ENCODE measurements at regions not wholly inside any gene's neighbourhood (a gene's known extent, or its start where the extent isn't known, plus 50 kb on each side); places are given as distances from the start of the nearest gene placed in this dataset.
"Not testable (repeated sequence)": the region's sequence is repeated elsewhere in the genome, so short reads cannot be mapped to it uniquely, and the experiment has no call there.

DNA sequence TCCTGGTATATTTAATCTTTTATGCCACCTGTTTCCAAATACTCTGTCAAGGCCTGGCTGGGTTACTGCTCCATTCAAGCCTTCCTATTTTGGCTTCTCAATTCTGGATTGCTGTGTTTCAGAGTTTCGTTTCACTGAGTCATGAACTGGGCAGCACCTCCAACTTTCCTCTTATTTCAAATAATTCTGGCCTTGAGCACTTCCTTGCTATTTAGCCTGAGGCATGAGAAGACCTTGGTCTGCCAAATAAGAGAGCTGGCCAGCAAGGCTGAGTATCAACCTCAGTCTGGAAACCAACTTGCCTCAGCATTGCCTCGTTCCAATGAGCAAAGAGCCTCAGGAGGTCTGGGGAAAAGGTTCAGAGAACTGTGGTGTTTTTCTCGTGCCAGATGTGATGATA, 66.6 kb downstream of the TNFAIP3 start:
- DNase-seq (ENCODE audit: low spot score) = no peak

DNA sequence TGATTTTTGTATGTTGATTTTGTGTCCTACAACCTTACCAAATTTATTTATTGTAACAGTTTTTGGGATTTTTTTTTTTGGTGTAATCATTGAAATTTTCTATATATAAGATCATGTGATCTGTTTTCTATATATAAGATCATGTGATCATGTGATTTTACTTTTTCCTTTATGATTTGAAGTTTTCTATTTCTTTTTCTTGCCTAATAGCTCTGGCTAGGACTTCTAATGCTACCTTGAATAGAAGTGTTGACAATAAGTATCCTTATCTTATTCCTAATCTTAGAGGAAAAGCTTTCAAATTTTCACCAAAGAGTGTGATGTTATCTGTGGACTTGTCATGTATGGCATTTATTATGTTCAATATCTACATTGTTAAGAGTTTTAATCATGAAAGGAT, 69.7 kb downstream of the TNFAIP3 start:
- DNase-seq (ENCODE audit: low spot score) = no peak

GRCh38 chr6:137937834-137938233, 70.8 kb downstream of the TNFAIP3 start:
- no peak for DNase-seq (ENCODE audit: low spot score)

- DNase-seq (ENCODE audit: low spot score) = no peak
These were observed 71.8 kb downstream of the TNFAIP3 start for GRCh38 chr6:137938770-137939379.

DNA sequence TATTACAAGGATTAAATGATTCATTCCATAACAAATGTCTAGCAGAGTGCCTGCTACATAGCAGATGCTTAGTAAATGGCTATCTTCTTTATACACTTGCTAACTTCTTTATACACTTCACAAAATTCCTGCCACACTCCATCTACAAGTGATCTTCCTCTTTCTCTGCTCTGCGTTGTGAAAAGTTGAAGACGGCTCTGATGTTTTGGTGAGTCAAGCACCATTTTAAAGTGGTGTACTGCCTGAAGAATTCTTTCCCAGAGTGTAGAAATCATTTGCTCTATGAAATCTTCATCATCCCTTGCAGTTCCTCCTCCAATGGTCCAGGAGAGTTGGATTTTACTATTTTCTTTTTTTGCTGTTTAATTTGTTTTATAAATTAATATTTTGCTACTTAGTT, 74.9 kb downstream of the TNFAIP3 start:
- no peak for DNase-seq (ENCODE audit: low spot score)

DNA sequence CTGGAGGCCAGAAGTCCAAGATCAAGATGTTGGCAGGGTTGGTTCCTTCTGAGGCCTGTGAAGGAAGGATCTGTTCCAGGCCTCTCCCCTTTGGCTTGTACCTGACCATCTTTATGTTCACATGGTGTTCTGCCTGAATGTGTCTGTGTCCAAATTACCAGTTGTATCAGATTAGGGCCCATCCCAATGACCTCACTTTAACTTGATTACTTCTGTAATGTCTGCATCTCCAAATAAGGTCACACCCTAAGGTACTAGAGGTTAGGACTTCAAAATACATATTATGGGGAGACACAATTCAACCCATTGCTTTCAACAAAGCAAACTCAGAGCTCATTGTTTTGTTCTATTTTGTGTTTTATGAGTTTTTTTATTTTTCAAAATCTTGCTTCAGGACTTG, 75.7 kb downstream of the TNFAIP3 start:
- no peak for DNase-seq (ENCODE audit: low spot score)

GRCh38 chr6:137944381-137944780, 77.3 kb downstream of the TNFAIP3 start:
- not testable (repeated sequence) for DNase-seq (ENCODE audit: low spot score)

GRCh38 chr6:137944793-137945498, 77.9 kb downstream of the TNFAIP3 start:
- no peak for DNase-seq (ENCODE audit: low spot score)

DNA sequence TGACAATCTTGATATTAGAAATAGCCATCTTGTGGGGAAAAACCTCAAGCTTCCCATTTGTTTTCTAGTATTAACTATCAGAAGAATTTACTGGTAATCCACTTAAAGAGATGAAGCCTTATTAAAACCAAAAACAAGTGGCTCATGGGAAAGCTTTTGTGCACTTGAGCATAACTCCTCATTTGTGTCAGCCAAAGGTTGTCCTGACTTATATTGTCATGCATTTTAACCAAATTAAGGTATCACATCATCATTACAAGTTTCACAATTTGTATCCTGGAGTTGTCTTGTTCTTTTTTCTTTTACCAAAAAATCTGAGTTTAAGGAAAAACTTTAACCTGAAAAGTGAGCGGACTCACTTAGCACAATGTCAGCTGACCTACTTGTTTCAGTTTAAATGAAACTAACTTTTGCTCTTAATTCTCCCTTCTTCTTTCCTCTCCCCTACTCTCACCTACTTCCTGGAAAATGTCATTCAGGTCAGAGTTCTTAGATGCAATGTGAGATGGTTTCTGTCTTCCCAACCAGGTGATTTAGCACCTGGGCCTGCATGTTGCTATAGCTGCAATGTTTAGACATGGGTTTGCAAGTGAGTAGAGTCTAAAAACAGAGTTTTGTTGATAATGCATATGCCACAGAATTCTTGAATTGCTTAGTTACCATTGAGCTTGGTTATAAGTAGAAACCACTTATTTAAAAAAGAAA, 82.8 kb downstream of the TNFAIP3 start:
- no peak for DNase-seq (ENCODE audit: low spot score)

GRCh38 chr6:137950581-137950980, 83.5 kb downstream of the TNFAIP3 start:
- DNase-seq (ENCODE audit: low spot score) = no peak

GRCh38 chr6:137951064-137951597, 84.1 kb downstream of the TNFAIP3 start:
- no peak for DNase-seq (ENCODE audit: low spot score)

GRCh38 chr6:137952247-137952646, 85.2 kb downstream of the TNFAIP3 start:
- no peak for DNase-seq (ENCODE audit: low spot score)

DNA sequence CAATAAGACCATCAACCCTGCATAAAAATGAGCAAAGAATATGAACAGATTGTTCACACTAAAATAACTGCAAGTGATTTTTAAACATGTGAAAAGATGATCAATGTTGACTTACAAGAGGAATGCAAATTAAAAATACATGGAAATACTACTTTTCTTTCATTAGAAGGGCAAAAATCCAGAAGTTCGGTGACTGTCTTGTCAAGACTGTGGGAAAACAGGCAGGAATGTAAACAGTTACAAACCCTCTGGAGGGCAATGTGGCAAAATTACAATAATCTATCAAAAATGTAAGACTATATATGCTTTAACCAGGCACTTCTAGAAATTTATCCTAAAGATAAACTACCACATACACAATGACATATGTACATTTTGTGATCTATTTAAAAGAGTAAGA, 86.7 kb downstream of the TNFAIP3 start:
- no peak for DNase-seq (ENCODE audit: low spot score)

- no peak for DNase-seq (ENCODE audit: low spot score)
These were observed 87.2 kb downstream of the TNFAIP3 start for GRCh38 chr6:137954253-137954652.

DNA sequence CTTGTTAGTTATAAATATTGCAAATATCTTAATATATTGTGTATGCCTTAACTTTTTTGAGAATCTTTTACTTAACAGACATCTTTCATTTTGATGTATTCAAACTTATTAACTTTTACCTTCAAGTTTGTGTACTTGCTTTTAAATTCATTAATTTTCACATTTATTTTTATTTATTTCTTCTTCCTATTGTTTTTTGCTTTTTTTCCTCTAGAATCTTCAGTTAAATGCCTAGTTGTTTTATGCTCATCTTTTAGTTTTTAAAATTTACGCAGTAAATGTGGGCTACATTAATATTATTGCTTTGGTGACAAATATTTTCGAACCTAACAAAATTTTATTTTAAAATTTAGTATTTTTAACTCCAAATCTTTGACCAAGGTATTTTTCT, 89.0 kb downstream of the TNFAIP3 start:
- DNase-seq (ENCODE audit: low spot score) = no peak

- DNase-seq (ENCODE audit: low spot score) = no peak
These were observed 90.4 kb downstream of the TNFAIP3 start for GRCh38 chr6:137957471-137957870.

DNA sequence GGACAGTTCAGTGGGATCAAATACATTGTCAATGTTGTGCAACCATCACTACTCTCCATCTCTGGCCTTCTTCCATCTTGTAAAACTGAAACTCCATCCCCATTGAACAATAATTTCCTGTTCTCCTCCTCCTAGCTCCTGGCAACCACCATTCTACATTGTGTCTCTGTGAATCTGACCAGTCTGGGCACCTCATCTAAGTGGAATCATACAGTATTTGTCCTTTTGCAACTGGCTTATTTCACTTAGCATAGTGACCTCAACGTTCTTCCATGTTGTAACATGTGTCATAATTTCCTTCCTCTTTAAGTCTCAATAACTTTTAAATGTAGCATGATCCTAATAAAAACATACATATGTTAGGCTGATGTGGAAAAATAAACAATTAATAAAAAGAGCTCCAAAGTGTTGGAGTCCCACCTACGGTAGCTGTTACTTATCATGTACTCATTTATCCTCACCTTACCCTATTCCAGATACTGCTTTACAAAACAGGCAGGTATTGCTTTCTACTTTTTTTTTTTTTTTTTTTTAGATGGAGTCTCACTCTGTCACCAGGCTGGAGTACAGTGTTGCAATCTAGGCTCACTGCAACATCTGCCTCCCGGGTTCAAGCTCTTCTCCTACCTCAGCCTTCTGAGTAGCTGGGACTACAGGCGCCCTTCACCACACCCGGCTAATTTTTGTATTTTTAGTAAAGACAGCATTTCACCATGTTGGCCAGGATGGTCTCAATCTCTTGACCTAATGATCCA, 91.9 kb downstream of the TNFAIP3 start:
- DNase-seq (ENCODE audit: low spot score) = no peak

DNA sequence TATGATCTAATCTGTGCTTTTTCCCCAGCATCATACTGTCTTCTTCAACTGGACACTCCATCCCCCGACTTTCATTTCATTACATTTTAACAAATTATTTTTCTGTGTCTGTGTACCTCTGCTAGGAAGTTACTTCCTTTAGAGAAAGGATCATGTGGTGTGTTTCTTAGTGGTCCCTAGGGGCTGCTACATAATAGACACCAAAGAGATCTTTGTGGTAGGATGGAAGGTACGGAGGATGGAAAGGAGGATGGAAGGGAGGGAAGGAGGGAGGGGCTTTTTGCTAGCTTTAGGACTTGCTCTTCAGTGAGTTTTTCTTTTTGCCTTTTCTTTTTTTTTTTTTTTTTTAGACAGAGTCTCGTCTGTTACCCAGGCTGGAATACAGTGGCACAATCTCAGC, 95.7 kb downstream of the TNFAIP3 start:
- DNase-seq (ENCODE audit: low spot score) = no peak

- DNase-seq (ENCODE audit: low spot score) = no peak
These were observed 97.8 kb downstream of the TNFAIP3 start for GRCh38 chr6:137964876-137965275.

GRCh38 chr6:137967689-137968454, 100.8 kb downstream of the TNFAIP3 start:
- DNase-seq (ENCODE audit: low spot score) = no peak

DNA sequence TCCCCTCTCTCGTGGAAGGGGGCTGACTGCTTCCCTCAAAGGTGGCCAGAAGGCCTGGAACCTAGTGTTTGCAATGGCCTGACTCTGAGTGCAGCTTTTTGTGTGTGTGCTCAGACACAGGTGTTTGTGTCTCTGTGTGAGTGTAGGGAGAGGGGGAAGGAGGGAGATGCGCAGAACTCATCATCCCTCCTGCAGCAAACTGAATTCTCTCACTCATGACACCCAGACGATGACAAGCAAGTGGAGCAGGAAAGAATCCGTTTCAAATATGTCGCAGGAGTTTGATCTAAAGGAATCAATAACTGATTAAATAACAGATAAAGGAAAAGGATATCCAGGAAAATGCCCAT, 101.4 kb downstream of the TNFAIP3 start:
- no peak for DNase-seq (ENCODE audit: low spot score)

GRCh38 chr6:137968901-137969300, 101.8 kb downstream of the TNFAIP3 start:
- no peak for DNase-seq (ENCODE audit: low spot score)

Measured in D341Med (cell line).